Lung (tissue), 11 donors: ENCODE measurements at regions not wholly inside any gene's neighbourhood (a gene's known extent, or its start where the extent isn't known, plus 50 kb on each side); places are given as distances from the start of the nearest gene placed in this dataset.

Experiments used
- ATAC-seq: fragments of 200-7000 bp; cut with Tn5 transposase; one replicate; pipeline ENCODE4 v1.9.1; 2020; ENCODE audit warnings: moderate number of reproducible peaks; ENCODE audit not compliant: insufficient read depth, low FRiP score
- DNase-seq, 3 donors: peaks; one replicate each; pipeline ENCODE4 v3.0.0-alpha.2; 2013 to 2017
- H3K27ac ChIP-seq, 2 donors: one replicate each; pipeline ENCODE4 v1.5.1; 2013; ENCODE audit warnings: mild to moderate bottlenecking in 2 of 2, moderate library complexity in 2 of 2, control low read depth in 1 of 2, inconsistent platforms in 1 of 2, low read depth in 1 of 2, low read length in 1 of 2
- H3K27me3 ChIP-seq, 3 donors: one replicate each; pipeline ENCODE4 v1.5.1; 2013; ENCODE audit warnings: low read length in 2 of 3; ENCODE audit not compliant: control insufficient read depth in 3 of 3, insufficient read depth in 3 of 3
- H3K36me3 ChIP-seq, 4 donors: one replicate each; pipeline ENCODE4 v1.5.1; 2013; ENCODE audit warnings: low read length in 4 of 4, mild to moderate bottlenecking in 1 of 4, moderate library complexity in 1 of 4; ENCODE audit not compliant: control insufficient read depth in 4 of 4, insufficient read depth in 4 of 4
- H3K4me1 ChIP-seq, 5 donors: one replicate each; pipeline ENCODE4 v1.5.1; 2013; ENCODE audit warnings: low read length in 5 of 5, mild to moderate bottlenecking in 2 of 5, moderate library complexity in 1 of 5; ENCODE audit not compliant: control insufficient read depth in 5 of 5, insufficient read depth in 5 of 5
- H3K4me3 ChIP-seq: one replicate; pipeline ENCODE4 v1.5.1; 2013; ENCODE audit warnings: mild to moderate bottlenecking, control low read depth, moderate library complexity
- H3K9ac ChIP-seq, 2 donors: one replicate each; pipeline ENCODE4 v1.5.1; 2013; ENCODE audit warnings: low read length in 2 of 2, control low read depth in 1 of 2; ENCODE audit not compliant: insufficient read depth in 1 of 2
- H3K9me3 ChIP-seq, 4 donors: one replicate each; pipeline ENCODE4 v1.5.1; 2013; ENCODE audit warnings: low read length in 3 of 4, mild to moderate bottlenecking in 1 of 4, moderate library complexity in 1 of 4; ENCODE audit not compliant: control insufficient read depth in 4 of 4, insufficient read depth in 3 of 4
- WGBS, 2 donors: extraction: QIAGEN DNeasy Blood & Tissue Kit; methylation state at CpG; one replicate each; pipeline ENCODE4 v1.1.7; 2013; 5-methylcytosine and 5-hydroxymethylcytosine counted together
- TF ChIP-seq, protein P1 (sequence below): IDR thresholded peaks from 2 replicates; pipeline ENCODE4 v1.5.1; 2012; ENCODE audit warnings: mild to moderate bottlenecking; ENCODE audit errors: control extremely low read depth, extremely low read depth
- donor health status: control.
- donor health status: control.
- donor health status: Bipolar disorder and iron deficiency.
- donor health status: healthy.
- donor health status: DM: yes; HTN: yes; CAD: no.

- TF ChIP-seq, protein P1, sequence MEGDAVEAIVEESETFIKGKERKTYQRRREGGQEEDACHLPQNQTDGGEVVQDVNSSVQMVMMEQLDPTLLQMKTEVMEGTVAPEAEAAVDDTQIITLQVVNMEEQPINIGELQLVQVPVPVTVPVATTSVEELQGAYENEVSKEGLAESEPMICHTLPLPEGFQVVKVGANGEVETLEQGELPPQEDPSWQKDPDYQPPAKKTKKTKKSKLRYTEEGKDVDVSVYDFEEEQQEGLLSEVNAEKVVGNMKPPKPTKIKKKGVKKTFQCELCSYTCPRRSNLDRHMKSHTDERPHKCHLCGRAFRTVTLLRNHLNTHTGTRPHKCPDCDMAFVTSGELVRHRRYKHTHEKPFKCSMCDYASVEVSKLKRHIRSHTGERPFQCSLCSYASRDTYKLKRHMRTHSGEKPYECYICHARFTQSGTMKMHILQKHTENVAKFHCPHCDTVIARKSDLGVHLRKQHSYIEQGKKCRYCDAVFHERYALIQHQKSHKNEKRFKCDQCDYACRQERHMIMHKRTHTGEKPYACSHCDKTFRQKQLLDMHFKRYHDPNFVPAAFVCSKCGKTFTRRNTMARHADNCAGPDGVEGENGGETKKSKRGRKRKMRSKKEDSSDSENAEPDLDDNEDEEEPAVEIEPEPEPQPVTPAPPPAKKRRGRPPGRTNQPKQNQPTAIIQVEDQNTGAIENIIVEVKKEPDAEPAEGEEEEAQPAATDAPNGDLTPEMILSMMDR, result no peak
- WGBS, 2 donors, result 92 to 97% methylated on average over 2 of the region's 2 CpGs
- ATAC-seq (no peak), DNase-seq (no peak)
- H3K36me3 ChIP-seq, result no peaks in the 10 kb centered on the region
- H3K4me1 ChIP-seq, result no peaks in the 10 kb centered on the region
- H3K9ac ChIP-seq, result no peak overlapping the region
- peaks cover 0 to 5% (median 0%) of the 10 kb centered on the region in 4 donors for H3K9me3 ChIP-seq
- no peaks in the 10 kb centered on the region for H3K27me3 ChIP-seq
- no peak overlapping the region for H3K4me3 ChIP-seq
- H3K27ac ChIP-seq, result no peak overlapping the region
These were observed 142.9 kb upstream of the DAP start for GRCh38 chr5:10903786-10904560.

DNA sequence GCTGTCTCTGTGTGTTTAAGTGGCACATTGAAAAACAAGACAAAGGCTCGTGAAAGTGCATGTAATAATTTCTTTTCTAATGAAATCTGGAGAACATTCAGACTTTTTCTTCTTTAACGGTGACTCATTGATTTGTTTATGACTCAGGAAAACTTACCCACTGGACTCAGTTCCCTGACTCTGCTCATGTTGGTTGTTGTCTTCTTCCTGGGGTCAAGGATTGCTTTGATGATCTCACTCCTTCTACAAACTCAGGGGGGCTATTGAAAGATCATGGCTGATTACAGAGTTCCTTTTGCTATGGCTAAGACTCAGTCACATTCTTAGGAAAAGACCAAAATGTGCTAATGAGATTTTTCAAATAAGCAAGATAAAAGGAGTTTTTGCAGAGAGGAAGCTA is 141.1 kb upstream of the DAP start:
- no peak for ATAC-seq
- Histone ChIP-seq H3K4me1 (no peaks in the 10 kb centered on the region), H3K27me3 (no peaks in the 10 kb centered on the region), H3K27ac (no peak overlapping the region), H3K9me3 (peaks cover 0 to 6% (median 0%) of the 10 kb centered on the region in 4 donors), H3K4me3 (no peak overlapping the region), H3K9ac (no peak overlapping the region), H3K36me3 (no peaks in the 10 kb centered on the region)
- TF ChIP-seq, protein P1, result no peak
- 55 to 68% methylated on average over 2 of the region's 2 CpGs for WGBS, 2 donors
- no peak for DNase-seq

DNA sequence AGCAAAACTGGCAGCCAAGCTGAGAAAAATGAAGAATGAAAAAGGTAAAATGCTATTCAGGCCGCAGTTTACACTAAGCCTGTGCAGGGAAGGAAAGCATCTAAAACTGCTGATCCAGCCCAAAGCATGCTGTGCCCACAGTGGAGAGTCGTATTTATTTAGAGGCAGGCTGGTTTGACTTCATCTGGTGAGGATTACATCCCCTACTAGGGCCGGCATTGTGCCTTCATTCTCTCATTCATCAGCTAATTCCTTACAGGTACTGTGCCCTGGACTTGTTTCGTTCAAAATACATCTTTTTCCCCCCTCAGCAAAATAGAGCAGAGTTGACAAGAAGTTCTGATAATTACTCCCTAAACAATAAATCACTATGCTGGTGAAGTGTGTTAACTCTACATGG is 137.5 kb upstream of the DAP start:
- H3K9me3 ChIP-seq, result peaks cover 0 to 3% (median 0%) of the 10 kb centered on the region in 4 donors
- 85% methylated on average over 4 of the region's 4 CpGs for WGBS, 2 donors
- ATAC-seq (no peak), DNase-seq (no peak)
- TF ChIP-seq, protein P1, result no peak
- no peak overlapping the region for H3K27ac ChIP-seq
- H3K27me3 ChIP-seq, result no peaks in the 10 kb centered on the region
- H3K4me3 ChIP-seq, result no peak overlapping the region
- H3K36me3 ChIP-seq, result no peaks in the 10 kb centered on the region
- no peaks in the 10 kb centered on the region for H3K4me1 ChIP-seq
- H3K9ac ChIP-seq, result no peak overlapping the region
